ENCODE measurements at regions not wholly inside any gene's neighbourhood (a gene's known extent, or its start where the extent isn't known, plus 50 kb on each side); places are given as distances from the start of the nearest gene placed in this dataset.

DNA sequence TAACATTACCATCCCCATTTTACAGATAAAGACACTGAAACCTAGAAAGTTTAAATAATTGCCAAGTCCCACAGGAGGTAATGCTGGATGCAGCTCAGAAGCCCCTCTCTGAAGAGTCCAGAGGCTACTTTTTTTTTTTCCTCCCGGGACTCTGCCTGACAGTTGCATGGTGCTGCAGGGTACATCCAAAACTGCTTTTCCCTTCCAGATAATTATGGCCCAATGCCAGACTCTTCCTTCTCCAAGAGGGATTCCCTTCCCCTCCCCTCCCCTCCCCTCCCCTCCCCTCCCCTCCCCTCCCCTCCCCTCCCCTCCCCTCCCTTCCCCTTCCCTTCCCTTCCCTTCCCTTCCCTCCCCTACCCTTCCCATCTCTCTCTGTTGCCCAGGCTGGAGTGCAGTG is 122.9 kb downstream of the LSMEM1 start:
- TF ChIP-seq, protein P1, sequence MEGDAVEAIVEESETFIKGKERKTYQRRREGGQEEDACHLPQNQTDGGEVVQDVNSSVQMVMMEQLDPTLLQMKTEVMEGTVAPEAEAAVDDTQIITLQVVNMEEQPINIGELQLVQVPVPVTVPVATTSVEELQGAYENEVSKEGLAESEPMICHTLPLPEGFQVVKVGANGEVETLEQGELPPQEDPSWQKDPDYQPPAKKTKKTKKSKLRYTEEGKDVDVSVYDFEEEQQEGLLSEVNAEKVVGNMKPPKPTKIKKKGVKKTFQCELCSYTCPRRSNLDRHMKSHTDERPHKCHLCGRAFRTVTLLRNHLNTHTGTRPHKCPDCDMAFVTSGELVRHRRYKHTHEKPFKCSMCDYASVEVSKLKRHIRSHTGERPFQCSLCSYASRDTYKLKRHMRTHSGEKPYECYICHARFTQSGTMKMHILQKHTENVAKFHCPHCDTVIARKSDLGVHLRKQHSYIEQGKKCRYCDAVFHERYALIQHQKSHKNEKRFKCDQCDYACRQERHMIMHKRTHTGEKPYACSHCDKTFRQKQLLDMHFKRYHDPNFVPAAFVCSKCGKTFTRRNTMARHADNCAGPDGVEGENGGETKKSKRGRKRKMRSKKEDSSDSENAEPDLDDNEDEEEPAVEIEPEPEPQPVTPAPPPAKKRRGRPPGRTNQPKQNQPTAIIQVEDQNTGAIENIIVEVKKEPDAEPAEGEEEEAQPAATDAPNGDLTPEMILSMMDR (IDR thresholded peaks at IDR 0.05) = no peak
- H3K36me3 ChIP-seq = no peaks in the 10 kb centered on the region
- H3K4me3 ChIP-seq = no peak overlapping the region
- H3K27ac ChIP-seq = no peak overlapping the region
- no peaks in the 10 kb centered on the region for H3K27me3 ChIP-seq
- no peaks in the 10 kb centered on the region for H3K9me3 ChIP-seq
- DNase-seq (ENCODE audit: low spot score) = no peak
- no peaks in the 10 kb centered on the region for H3K4me1 ChIP-seq

DNA sequence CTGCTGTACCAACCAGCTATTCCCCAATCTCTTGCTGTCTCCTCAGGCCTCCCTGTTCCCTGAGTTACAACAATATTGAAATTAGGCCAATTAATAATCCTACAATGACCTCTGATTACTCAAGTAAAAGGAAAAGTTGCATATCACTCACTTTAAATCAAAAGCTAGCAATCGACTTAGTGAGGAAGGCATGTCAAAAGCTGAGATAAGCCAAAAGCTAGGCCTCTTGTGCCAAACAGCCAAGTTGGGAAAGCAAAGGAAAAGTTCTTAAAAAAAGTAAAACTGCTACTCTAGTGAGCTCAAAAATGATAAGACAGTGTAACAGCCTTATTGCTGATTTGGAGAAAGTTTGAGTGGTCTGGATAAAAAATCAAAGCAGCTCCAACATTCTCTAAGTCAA is 129.8 kb downstream of the LSMEM1 start:
- H3K27me3 ChIP-seq = no peaks in the 10 kb centered on the region
- H3K36me3 ChIP-seq = no peaks in the 10 kb centered on the region
- H3K9me3 ChIP-seq = no peaks in the 10 kb centered on the region
- DNase-seq (ENCODE audit: low spot score) = no peak
- TF ChIP-seq, protein P1 (IDR thresholded peaks at IDR 0.05) = no peak
- no peak overlapping the region for H3K4me3 ChIP-seq
- no peaks in the 10 kb centered on the region for H3K4me1 ChIP-seq
- no peak overlapping the region for H3K27ac ChIP-seq

DNA sequence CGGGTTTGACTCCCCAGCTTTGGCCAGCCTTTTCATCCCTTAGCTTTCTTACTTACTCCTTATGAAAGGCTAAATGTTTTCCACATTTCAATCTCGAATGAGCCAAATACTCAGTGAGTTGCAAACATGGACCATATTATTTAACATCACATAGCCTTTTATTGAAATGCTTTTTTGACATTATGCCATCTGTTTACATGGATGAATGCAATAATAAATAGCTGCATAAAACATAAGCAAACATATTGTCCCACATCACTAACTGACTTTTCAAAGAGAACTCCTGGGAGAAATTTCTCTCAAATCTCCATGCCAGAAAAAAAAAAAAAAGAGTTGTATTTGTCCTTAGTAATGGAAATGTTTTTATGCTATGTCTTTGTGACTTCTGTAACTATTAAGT is 134.9 kb downstream of the LSMEM1 start:
- no peak overlapping the region for H3K27ac ChIP-seq
- H3K4me1 ChIP-seq = no peaks in the 10 kb centered on the region
- no peak for DNase-seq (ENCODE audit: low spot score)
- TF ChIP-seq, protein P1 (IDR thresholded peaks at IDR 0.05) = no peak
- H3K9me3 ChIP-seq = no peaks in the 10 kb centered on the region
- H3K36me3 ChIP-seq = no peaks in the 10 kb centered on the region
- H3K27me3 ChIP-seq = no peaks in the 10 kb centered on the region
- H3K4me3 ChIP-seq = no peak overlapping the region

DNA sequence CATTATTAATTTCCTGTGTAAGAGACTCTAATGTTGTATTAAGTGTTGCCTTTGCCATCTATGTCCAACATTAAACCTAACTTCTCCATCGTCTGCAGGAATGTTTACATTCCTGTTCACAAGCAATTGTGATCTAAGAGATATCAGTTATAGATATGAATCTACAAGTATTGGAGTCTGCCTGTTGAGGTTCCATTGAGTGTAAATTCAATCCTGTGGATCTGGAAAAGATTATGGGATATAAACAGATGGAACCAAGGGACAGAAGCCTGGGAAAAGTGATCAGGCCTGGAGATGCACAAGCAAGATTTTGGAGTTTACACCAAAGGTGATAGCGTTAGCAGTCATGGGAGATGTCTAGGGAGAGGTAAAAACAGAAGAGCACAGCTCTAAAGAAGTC is 135.5 kb downstream of the LSMEM1 start:
- DNase-seq (ENCODE audit: low spot score) = no peak
- Histone ChIP-seq H3K4me1 (no peaks in the 10 kb centered on the region), H3K9me3 (no peaks in the 10 kb centered on the region), H3K27ac (no peak overlapping the region), H3K36me3 (no peaks in the 10 kb centered on the region), H3K27me3 (no peaks in the 10 kb centered on the region), H3K4me3 (no peak overlapping the region)
- TF ChIP-seq, protein P1 (IDR thresholded peaks at IDR 0.05) = no peak

DNA sequence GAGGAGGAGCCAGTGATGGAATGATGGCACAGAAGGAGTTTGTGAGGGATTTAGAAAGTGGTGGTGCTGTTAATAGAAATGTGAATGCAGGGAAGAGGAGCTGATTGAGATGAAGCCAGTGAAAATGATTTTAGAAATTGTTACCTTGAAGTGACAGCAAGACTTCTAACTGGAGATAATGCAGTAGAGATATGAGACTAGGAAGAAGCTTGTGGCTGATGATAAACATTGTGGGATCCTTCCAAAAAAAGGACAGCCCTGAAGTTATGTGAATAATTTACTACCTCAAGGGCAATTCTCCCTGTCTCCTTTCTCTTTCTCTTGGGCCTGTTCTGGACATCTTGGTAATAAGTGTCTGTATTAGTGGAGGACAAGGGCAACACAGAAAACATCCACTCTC is 138.6 kb downstream of the LSMEM1 start:
- Histone ChIP-seq H3K9me3 (no peaks in the 10 kb centered on the region), H3K4me1 (no peaks in the 10 kb centered on the region), H3K4me3 (no peak overlapping the region), H3K36me3 (no peaks in the 10 kb centered on the region), H3K27me3 (no peaks in the 10 kb centered on the region), H3K27ac (no peak overlapping the region)
- DNase-seq (ENCODE audit: low spot score) = no peak
- TF ChIP-seq, protein P1 (IDR thresholded peaks at IDR 0.05) = no peak

DNA sequence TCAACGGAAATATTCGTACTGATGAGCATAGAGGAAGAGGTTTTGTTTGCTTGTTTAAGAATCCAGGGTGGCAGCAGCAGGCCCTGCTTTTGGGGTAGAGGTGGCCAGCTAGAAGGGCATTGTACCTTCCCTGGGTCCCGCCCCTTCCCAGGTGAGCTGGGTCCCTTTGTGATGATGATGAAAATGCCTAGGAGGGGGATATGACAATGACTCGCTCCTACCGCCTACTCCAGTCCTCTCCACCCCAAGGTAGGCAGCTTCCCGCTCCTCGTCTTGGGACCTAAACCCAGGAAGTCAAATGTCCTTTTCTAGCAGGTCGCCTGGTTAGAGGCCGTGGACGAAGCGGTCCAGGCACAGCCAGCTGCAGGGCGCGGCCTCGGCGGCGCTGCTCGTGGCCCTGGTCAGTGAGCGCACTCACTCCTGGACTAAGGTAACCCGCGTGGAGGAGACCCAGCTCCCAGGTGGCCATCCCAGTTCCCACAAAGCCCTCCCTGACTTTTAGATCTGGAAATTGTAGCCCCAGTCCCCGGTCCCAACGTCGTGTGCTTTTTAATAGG is 141.4 kb downstream of the LSMEM1 start:
- Histone ChIP-seq H3K9me3 (no peaks in the 10 kb centered on the region), H3K4me3 (no peak overlapping the region), H3K4me1 (no peaks in the 10 kb centered on the region), H3K36me3 (no peaks in the 10 kb centered on the region), H3K27me3 (no peaks in the 10 kb centered on the region), H3K27ac (no peak overlapping the region)
- TF ChIP-seq, protein P1 (IDR thresholded peaks at IDR 0.05) = no peak
- no peak for DNase-seq (ENCODE audit: low spot score)

Data from right atrium auricular region (tissue), 2 donors.